H4 (cell line): ENCODE measurements at regions not wholly inside any gene's neighbourhood (a gene's known extent, or its start where the extent isn't known, plus 50 kb on each side); places are given as distances from the start of the nearest gene placed in this dataset.
"Not testable (repeated sequence)": the region's sequence is repeated elsewhere in the genome, so short reads cannot be mapped to it uniquely, and the experiment has no call there.

Experiments used
- DNase-seq: peaks from one replicate; pipeline ENCODE4 v3.0.0-alpha.2; 2015; ENCODE audit warnings: low spot score

GRCh38 chr14:58752771-58753201, 115.0 kb downstream of the DACT1 start:
- no peak for DNase-seq

- no peak for DNase-seq
Observed at GRCh38 chr14:58755031-58755925, 117.5 kb downstream of the DACT1 start.

GRCh38 chr14:58760121-58760520, 122.4 kb downstream of the DACT1 start:
- DNase-seq: no peak

- no peak for DNase-seq
Observed at GRCh38 chr14:58762629-58763028, 124.9 kb downstream of the DACT1 start.

- no peak for DNase-seq
Observed at GRCh38 chr14:58763210-58763609, 125.4 kb downstream of the DACT1 start.

- no peak for DNase-seq
Observed at GRCh38 chr14:58765418-58765831, 127.7 kb downstream of the DACT1 start.

GRCh38 chr14:58765843-58766242, 128.1 kb downstream of the DACT1 start:
- DNase-seq: no peak

GRCh38 chr14:58769011-58769643, 131.4 kb downstream of the DACT1 start:
- DNase-seq: no peak

GRCh38 chr14:58769771-58770170, 132.0 kb downstream of the DACT1 start:
- DNase-seq: no peak

GRCh38 chr14:58770491-58770982, 132.8 kb downstream of the DACT1 start:
- DNase-seq: no peak

- DNase-seq: no peak
Observed at GRCh38 chr14:58771016-58771415, 133.3 kb downstream of the DACT1 start.

- no peak for DNase-seq
Observed at GRCh38 chr14:58772116-58772515, 134.4 kb downstream of the DACT1 start.

- DNase-seq: peak; percentile 39
Observed at GRCh38 chr14:58772794-58773620, 135.2 kb downstream of the DACT1 start.

- DNase-seq: no peak
Observed at GRCh38 chr14:58774531-58774930, 136.8 kb downstream of the DACT1 start.

- DNase-seq: not testable (repeated sequence)
Observed at GRCh38 chr14:58775130-58775529, 137.4 kb downstream of the DACT1 start.

GRCh38 chr14:58776516-58776915, 138.8 kb downstream of the DACT1 start:
- no peak for DNase-seq

GRCh38 chr14:58777541-58777979, 139.8 kb downstream of the DACT1 start:
- DNase-seq: no peak

- DNase-seq: no peak
Observed at GRCh38 chr14:58778202-58778601, 140.4 kb downstream of the DACT1 start.

GRCh38 chr14:58779376-58779775, 141.6 kb downstream of the DACT1 start:
- no peak for DNase-seq

- no peak for DNase-seq
Observed at GRCh38 chr14:58780185-58780584, 142.4 kb downstream of the DACT1 start.

- no peak for DNase-seq
Observed at GRCh38 chr14:58780605-58781004, 142.8 kb downstream of the DACT1 start.

- no peak for DNase-seq
Observed at GRCh38 chr14:58782011-58782410, 144.2 kb downstream of the DACT1 start.
